CD4-positive, alpha-beta T cell treated with Interleukin-1 beta for 1 hour (primary cell): ENCODE measurements at regions not wholly inside any gene's neighbourhood (a gene's known extent, or its start where the extent isn't known, plus 50 kb on each side); places are given as distances from the start of the nearest gene placed in this dataset.

ENCODE experiments used
- DNase-seq, 2 donors: peaks; one replicate each; pipeline ENCODE4 v3.0.0-alpha.2; 2020 to 2022

DNA sequence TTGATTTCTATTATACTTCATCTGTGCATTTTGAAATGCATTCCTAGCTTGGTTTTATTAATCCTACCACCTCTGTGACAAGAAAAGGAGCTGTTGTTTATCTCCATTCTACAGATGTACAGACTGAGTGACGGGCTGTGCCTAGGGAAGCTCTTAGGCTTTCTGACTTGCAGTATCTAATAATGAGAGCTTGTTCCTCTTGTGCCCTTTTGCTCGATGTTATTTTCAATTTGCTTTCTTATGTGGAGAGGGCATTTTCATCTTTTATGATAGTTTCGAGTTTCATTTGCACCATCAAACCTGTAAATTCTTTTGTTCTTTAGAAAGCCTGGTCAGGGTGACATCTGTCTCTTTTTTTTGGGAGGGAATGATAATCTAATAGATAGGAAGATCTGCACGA lies 256.5 kb downstream of the C4orf33 start:
- no peak for DNase-seq

DNA sequence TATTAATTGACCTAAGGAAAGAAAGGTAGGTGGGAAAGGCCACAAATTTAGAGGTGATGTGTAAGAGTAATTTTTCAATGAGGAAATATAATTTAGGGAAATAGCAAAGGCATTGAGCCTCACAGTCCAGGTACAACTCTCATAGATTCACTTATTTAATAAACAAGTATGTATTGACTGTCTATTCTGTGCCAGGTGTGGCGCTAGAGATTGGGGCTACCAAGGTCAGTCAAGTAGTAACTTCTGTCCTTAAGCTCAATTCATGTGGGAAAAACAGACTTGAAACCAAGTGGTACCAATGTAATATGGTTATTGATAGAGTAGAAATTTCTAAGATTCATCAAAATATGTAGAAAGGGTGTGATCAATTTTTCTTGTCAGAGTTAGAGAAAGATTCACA lies 257.5 kb downstream of the C4orf33 start:
- no peak for DNase-seq

GRCh38 chr4:129355031-129355430 lies 259.1 kb downstream of the C4orf33 start:
- no peak for DNase-seq

DNA sequence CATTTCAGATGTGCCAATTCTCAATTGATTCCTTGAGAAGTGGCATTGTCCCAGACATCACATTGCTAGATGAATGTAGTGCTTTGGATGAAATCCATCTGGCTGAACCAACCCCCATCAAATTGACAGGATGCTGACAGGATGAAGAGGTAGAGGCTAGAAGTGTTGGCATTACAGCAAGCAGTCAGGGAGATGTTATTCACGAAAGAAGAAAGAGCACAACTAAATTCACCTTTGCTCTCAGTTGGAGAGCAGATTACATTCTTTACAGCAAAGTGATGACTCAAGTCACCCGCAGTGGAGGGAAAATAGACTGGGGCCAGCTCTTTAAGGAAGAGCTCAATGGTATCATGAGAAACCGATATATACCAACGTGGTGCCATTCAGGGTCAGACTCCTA lies 259.6 kb downstream of the C4orf33 start:
- no peak for DNase-seq

DNA sequence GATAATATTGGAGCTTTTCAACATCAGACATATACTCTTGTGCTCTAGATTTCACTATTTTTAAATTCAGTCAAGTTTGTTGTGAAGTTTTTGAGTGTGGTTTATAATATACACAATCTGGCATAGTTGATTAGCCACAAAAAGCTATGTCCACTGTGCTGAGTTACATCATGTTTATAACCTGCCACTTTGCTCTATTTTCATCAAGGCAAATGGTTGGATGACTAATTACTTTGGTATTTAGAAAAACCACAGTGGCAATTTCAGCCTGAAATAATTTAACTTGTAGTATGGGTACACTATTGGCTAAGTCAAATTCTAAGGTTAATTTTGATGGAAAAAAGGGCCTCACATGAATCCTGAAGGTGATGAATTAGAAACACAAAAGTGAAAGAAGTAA lies 262.6 kb downstream of the C4orf33 start:
- no peak for DNase-seq

DNA sequence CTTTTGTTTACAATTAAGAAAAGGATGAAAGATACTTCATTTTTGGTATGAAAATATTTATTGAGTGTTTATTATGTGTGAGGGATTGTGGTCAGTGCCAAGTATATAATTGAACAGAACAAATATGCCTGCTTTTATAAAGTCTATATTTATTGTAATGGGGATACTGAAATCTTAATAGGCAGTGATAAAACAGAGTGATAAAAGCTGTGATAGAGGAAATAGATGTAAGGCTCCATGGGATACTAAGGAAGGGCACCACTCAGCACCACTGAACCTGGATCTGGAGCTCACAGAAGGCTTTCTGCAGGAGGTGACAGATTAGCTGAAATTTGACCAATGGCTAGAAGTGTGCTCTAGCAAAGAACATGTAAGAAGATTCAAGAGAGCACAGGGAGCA lies 263.5 kb downstream of the C4orf33 start:
- no peak for DNase-seq

- peak; percentile 20 to 42 for DNase-seq
Observed at GRCh38 chr4:129362691-129363274, 266.8 kb downstream of the C4orf33 start.

DNA sequence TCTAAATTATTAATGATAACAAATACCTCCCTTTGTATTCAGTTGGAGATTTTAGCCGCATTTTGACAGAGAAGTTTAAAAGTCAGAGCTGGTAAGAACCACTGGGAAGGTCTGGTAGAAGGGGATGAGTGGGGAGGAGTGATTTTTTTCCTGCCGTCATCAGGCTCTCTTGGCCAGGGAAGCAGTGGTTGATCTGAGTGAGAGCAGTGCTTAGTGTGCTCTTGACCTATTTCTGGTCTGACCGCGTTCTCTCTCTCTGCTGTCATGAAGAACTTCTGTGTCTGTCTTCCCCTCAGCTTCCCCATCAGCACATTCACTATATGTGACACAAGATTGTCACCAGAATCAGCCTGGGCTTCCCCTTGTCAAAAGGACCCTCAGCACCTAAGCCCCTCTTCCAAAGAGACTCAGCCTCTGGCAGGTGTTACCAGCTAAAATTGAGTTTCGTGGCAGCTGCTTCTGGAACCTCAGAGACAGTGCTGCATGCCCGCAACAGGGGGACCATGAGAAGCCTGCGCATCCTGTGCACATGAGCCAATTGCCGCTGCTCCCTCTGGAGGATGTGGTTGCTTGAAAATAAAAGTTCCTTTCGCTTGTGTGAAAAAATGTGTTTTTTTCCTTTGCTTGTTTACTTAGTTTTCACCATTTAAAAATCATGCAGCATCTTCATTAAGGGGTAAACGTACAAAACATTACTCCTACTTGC lies 268.9 kb downstream of the C4orf33 start:
- no peak for DNase-seq

DNA sequence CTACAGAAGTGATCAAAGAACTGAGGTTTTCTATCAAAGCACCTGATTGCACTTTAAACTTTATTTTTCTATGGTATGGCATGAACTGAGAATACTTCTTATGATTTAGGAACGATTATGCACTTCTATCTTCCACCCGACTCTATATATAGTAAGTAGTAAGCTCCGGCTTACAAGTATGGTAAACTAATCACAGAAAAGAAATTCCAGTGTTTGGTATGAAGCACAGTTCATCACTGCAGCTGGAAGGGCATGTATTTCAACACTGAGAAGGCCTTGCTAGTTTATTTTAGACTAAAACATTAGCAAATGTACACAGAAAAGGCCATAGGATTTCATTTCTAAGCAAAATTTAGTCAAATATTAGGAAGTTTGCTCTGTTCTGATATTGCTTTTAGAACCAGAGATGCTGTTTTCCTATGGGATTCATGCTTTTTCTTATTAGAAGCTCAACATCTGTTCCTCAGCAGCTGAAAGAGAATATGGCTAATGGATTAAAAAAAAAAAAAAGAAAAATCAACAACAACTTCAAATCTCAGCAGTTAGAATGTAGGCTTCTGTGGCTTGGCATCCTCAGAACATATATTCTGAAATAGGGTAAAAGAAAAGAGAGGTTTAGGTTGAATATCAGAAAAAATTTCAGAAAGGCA lies 273.5 kb downstream of the C4orf33 start:
- no peak for DNase-seq

- DNase-seq, result no peak
Observed at GRCh38 chr4:129371065-129371464, 275.1 kb downstream of the C4orf33 start.

GRCh38 chr4:129371926-129372325 lies 276.0 kb downstream of the C4orf33 start:
- no peak for DNase-seq

DNA sequence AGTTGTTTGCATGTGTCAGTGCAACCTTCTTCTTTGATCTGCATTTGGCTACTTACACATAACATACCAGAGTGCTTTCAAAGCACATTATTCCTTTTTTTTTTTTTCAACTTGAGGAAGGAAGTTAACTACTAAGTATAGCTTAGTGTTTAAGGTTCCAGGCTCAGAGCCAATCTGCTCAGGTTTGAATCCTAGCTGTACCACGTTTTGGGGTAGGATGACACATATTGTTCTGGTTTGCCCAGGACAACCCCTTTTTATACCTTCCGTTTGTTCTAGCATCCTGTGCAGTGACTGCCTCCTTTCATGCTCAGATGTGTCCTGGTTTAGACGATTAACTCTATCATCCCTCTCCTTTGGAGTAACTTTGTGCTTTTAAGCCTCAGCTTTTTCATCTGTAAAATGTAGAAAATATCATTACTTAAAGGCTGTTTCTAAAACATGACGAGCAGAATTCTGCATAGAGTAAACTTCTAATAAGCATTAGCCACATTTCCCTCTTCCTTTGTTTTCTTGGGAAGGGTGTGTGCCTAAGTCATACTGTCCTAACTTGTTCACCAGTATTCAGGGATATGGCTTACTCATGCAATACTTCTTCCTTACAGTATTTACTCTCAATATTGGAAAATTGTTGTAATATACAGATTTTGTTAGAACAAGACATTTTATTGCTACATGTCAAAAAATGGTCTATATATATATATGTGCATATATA lies 281.3 kb downstream of the C4orf33 start:
- DNase-seq, result no peak

- no peak for DNase-seq
Observed at GRCh38 chr4:129378364-129378763, 282.4 kb downstream of the C4orf33 start.

GRCh38 chr4:129379429-129379828 lies 283.5 kb downstream of the C4orf33 start:
- no peak for DNase-seq

- DNase-seq, result no peak
Observed at GRCh38 chr4:129384974-129385373, 289.0 kb downstream of the C4orf33 start.

- no peak for DNase-seq
Observed at GRCh38 chr4:129387666-129388065, 291.7 kb downstream of the C4orf33 start.

DNA sequence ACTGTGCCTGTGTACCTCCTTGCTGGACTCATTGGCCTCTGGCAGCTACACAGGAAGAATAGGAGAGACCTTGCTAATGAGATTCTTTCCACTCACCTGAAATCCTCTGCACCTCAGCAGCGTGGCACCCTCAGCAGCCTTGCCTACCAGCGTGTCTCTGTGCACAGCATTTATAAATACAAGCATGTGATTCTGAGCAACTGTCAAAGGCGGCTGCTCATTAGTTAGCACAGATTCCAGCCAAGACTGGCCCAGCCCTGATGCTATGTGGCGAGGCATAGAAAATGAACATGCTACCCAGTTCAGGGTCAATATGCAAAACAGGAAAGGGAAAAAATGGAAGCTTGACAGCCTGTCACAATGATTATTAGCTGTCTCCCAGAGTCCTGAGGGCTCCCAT lies 298.0 kb downstream of the C4orf33 start:
- DNase-seq, result no peak

DNA sequence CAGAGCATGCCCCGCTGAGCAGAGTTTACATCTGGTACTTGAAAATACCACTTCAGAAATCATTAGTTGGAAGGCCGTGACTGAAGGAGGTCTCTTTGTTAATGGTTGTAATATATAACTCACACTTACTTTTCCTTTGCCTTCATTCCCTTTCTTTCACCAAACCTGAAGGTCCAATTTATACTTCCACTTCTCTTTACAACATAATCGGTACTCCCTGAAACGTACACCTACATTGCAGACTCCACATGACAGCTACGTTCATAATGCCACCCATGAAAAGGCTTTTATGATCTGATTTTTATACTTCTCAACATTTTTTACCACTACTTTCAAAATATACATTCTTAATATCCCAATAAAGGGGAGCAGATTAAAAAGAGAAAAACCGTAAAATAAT lies 298.7 kb downstream of the C4orf33 start:
- no peak for DNase-seq

DNA sequence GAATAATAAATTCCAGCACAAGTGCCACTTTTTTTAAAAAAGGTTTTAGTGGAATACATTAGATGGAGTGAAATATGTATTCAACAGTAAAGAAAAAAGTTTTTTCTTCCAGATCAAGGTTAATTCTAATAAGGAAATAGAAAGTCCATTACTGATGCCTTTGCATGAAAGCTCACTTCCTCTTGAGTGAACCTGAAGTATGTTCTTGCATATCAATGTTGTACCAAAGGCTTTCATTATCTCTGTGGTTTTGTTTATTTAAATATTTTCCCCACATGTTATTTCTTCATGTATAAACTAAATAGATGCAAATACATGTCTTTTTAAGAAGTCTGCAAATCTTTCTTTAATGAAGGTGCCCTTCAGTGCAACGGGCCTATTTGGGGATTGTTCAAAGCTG lies 307.9 kb downstream of the C4orf33 start:
- DNase-seq, result no peak

GRCh38 chr4:129410115-129410514 lies 314.2 kb downstream of the C4orf33 start:
- no peak for DNase-seq

- DNase-seq, result no peak
Observed at GRCh38 chr4:129415004-129415403, 319.1 kb downstream of the C4orf33 start.

- no peak for DNase-seq
Observed at GRCh38 chr4:129420637-129421036, 324.7 kb downstream of the C4orf33 start.

DNA sequence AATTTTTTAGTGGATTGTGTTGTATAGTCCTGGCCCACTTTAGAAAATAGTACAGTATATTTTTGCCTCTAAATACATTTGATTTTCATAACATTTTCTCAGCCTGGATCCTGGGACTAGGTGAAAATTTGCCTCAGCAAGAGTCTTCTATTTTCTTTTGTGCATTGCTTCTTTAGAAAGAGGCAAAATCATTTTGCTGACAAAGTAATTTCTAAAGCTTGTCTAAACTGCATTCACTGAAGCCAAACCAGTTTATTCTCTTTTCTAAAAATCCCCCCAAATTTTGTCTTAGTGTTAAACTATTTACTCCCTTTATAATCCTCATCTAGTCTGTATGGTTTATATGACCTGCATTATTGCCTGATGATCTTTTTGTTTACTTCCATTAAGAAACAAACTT lies 326.3 kb downstream of the C4orf33 start:
- no peak for DNase-seq

DNA sequence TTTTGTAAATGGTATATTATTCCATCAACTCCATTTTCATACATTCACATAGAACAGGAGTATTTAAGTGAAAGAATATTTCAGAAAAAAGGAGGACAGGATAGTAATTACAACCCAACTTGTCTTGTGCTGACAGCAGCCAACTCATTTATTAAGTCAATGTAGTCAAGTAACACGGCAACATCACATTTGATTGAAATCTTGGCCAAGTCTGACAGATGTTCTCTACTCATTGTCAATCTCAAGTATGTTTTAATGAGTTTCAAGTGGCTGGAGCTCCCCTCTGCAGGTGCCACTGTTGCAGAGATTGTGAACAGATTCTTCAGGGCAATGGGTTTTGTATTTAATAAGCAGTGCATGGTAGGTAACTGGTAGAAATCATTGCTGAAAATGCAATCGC lies 332.5 kb downstream of the C4orf33 start:
- no peak for DNase-seq
